ENCODE measurements at regions not wholly inside any gene's neighbourhood (a gene's known extent, or its start where the extent isn't known, plus 50 kb on each side); places are given as distances from the start of the nearest gene placed in this dataset.

- no peaks in the 10 kb centered on the region for H3K27me3 ChIP-seq (ENCODE audit: low read depth, low read length)
- H3K4me3 ChIP-seq (ENCODE audit: low read length), result no peak overlapping the region
- no peak overlapping the region for H3K27ac ChIP-seq (ENCODE audit: low read length)
- no peak overlapping the region for H2AFZ ChIP-seq (ENCODE audit: low read depth, low read length)
- no peaks in the 10 kb centered on the region for H3K4me1 ChIP-seq (ENCODE audit: low read length)
- TF ChIP-seq CTCF (IDR thresholded peaks at IDR 0.05; ENCODE audit: low read depth, low read length), result no peak
- no peak for TF ChIP-seq EZH2phosphoT487 (IDR thresholded peaks at IDR 0.05; ENCODE audit: low read depth)
- H4K20me1 ChIP-seq (ENCODE audit: insufficient read depth, low read length), result no peaks in the 10 kb centered on the region
- H3K79me2 ChIP-seq (ENCODE audit: low read length), result no peaks in the 10 kb centered on the region
- H3K9me3 ChIP-seq (ENCODE audit: insufficient read depth, low read length), result peaks cover 8% of the 10 kb centered on the region; the same call in 1 of the 2 replicates
- no peak overlapping the region for H3K4me2 ChIP-seq (ENCODE audit: low read length)
- H3K36me3 ChIP-seq (replicated peaks; ENCODE audit: low read depth, low read length), result no peaks in the 10 kb centered on the region
- no peak overlapping the region for H3K9ac ChIP-seq (ENCODE audit: low read length)
Measured at GRCh38 chrX:98338544-98338943, 1454.8 kb downstream of the RPA4 start.

DNA sequence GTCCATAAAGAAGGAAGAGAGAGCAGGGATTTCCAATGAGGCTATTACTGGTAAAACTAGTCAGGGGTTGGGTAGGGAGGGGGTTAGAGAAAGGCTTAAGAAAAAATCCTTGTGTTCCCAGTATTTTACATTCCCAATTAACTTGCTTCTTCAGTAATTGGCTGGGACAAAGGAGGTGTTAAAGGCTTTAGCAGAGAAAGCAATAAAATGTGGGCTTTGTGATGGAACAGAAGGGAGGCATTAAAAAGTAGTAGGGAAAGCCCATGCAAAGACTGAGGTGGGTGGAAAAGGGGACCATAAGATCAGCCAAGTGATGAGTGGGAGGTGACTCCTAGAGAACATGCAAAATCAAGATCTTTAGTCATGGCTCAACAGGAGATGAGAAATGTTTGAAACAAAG lies 1467.2 kb downstream of the RPA4 start:
- no peak overlapping the region for H3K27ac ChIP-seq (ENCODE audit: low read length)
- no peaks in the 10 kb centered on the region for H3K4me1 ChIP-seq (ENCODE audit: low read length)
- H3K79me2 ChIP-seq (ENCODE audit: low read length), result no peaks in the 10 kb centered on the region
- no peaks in the 10 kb centered on the region for H3K9me3 ChIP-seq (ENCODE audit: insufficient read depth, low read length)
- TF ChIP-seq EZH2phosphoT487 (IDR thresholded peaks at IDR 0.05; ENCODE audit: low read depth) (no peak), CTCF (IDR thresholded peaks at IDR 0.05; ENCODE audit: low read depth, low read length) (no peak)
- no peak overlapping the region for H2AFZ ChIP-seq (ENCODE audit: low read depth, low read length)
- H3K9ac ChIP-seq (ENCODE audit: low read length), result no peak overlapping the region
- no peaks in the 10 kb centered on the region for H3K36me3 ChIP-seq (replicated peaks; ENCODE audit: low read depth, low read length)
- H3K4me2 ChIP-seq (ENCODE audit: low read length), result no peak overlapping the region
- no peaks in the 10 kb centered on the region for H4K20me1 ChIP-seq (ENCODE audit: insufficient read depth, low read length)
- H3K4me3 ChIP-seq (ENCODE audit: low read length), result no peak overlapping the region
- H3K27me3 ChIP-seq (ENCODE audit: low read depth, low read length), result no peaks in the 10 kb centered on the region

DNA sequence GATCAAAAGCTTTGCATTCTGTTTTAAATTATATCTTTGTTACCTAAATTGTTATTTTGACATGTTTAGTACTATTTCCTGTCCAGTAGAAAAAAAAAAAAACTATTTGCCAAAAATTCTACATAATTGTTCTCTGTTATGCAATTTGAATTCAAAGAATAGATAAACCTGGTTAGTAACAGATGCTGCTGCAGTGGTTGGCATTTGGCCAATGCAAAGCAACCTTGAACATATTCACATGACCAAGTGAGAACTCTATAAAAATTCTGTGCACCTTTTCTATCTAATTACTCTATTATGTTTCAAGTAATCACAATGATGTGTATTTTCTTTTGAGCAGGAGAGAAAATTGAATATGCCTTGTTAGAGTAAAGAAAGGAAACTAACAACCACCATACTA lies 1473.4 kb downstream of the RPA4 start:
- Histone ChIP-seq H3K9me3 (ENCODE audit: insufficient read depth, low read length) (no peaks in the 10 kb centered on the region), H3K27ac (ENCODE audit: low read length) (no peak overlapping the region), H3K4me3 (ENCODE audit: low read length) (no peak overlapping the region), H3K4me2 (ENCODE audit: low read length) (no peak overlapping the region), H3K4me1 (ENCODE audit: low read length) (no peaks in the 10 kb centered on the region), H3K27me3 (ENCODE audit: low read depth, low read length) (no peaks in the 10 kb centered on the region), H3K79me2 (ENCODE audit: low read length) (no peaks in the 10 kb centered on the region), H3K36me3 (replicated peaks; ENCODE audit: low read depth, low read length) (no peaks in the 10 kb centered on the region), H4K20me1 (ENCODE audit: insufficient read depth, low read length) (no peaks in the 10 kb centered on the region), H2AFZ (ENCODE audit: low read depth, low read length) (no peak overlapping the region), H3K9ac (ENCODE audit: low read length) (no peak overlapping the region)
- TF ChIP-seq EZH2phosphoT487 (IDR thresholded peaks at IDR 0.05; ENCODE audit: low read depth), result no peak
- TF ChIP-seq CTCF (IDR thresholded peaks at IDR 0.05; ENCODE audit: low read depth, low read length), result no peak

- H3K9ac ChIP-seq (ENCODE audit: low read length), result no peak overlapping the region
- no peaks in the 10 kb centered on the region for H3K79me2 ChIP-seq (ENCODE audit: low read length)
- H3K9me3 ChIP-seq (ENCODE audit: insufficient read depth, low read length), result no peaks in the 10 kb centered on the region
- no peak for TF ChIP-seq CTCF (IDR thresholded peaks at IDR 0.05; ENCODE audit: low read depth, low read length)
- TF ChIP-seq EZH2phosphoT487 (IDR thresholded peaks at IDR 0.05; ENCODE audit: low read depth), result no peak
- peaks cover 9% of the 10 kb centered on the region for H3K4me1 ChIP-seq (ENCODE audit: low read length)
- H3K4me2 ChIP-seq (ENCODE audit: low read length), result no peak overlapping the region
- H3K36me3 ChIP-seq (replicated peaks; ENCODE audit: low read depth, low read length), result no peaks in the 10 kb centered on the region
- no peaks in the 10 kb centered on the region for H4K20me1 ChIP-seq (ENCODE audit: insufficient read depth, low read length)
- H3K4me3 ChIP-seq (ENCODE audit: low read length), result no peak overlapping the region
- no peak overlapping the region for H2AFZ ChIP-seq (ENCODE audit: low read depth, low read length)
- no peaks in the 10 kb centered on the region for H3K27me3 ChIP-seq (ENCODE audit: low read depth, low read length)
- no peak overlapping the region for H3K27ac ChIP-seq (ENCODE audit: low read length)
Measured at GRCh38 chrX:98362630-98363029, 1478.9 kb downstream of the RPA4 start.

All from OCI-LY3 (cell line).